Natural killer cell treated with Interleukin-12 subunit alpha and Interleukin-12 subunit beta and Interleukin-15 and Interleukin-18, amount 100 ng/mL, for 72 hours (primary cell): ENCODE measurements at regions not wholly inside any gene's neighbourhood (a gene's known extent, or its start where the extent isn't known, plus 50 kb on each side); places are given as distances from the start of the nearest gene placed in this dataset.

Source experiments
- ATAC-seq, 2 donors: fragments of 150-1000 bp; cut with Tn5 transposase in 1 of 2; sonication (Bioruptor Pico), chemical (Tn5 transposase) in 1 of 2; 2 replicates each; pipeline ENCODE4 v1.10.0; 2021
- DNase-seq: peaks from one replicate; pipeline ENCODE4 v3.0.0; 2022; ENCODE audit warnings: low spot score
- H3K27ac Mint-ChIP-seq, 2 donors: 1 replicate in 1 of 2; 2 replicates in 1 of 2; pipeline ENCODE4 v1.8.0; 2022; ENCODE audit warnings: mixed read lengths in 2 of 2, mild to moderate bottlenecking in 1 of 2, moderate library complexity in 1 of 2
- H3K27me3 Mint-ChIP-seq, 2 donors: 1 replicate in 1 of 2; 2 replicates in 1 of 2; pipeline ENCODE4 v1.8.0; 2022; ENCODE audit warnings: mixed read lengths in 2 of 2
- H3K36me3 Mint-ChIP-seq: one replicate; pipeline ENCODE4 v1.8.0; 2022; ENCODE audit warnings: mixed read lengths
- H3K4me1 Mint-ChIP-seq, 2 donors: 1 replicate in 1 of 2; 2 replicates in 1 of 2; pipeline ENCODE4 v1.8.0; 2022; ENCODE audit warnings: low read depth in 2 of 2, mixed read lengths in 2 of 2, mild to moderate bottlenecking in 1 of 2
- H3K4me3 Mint-ChIP-seq: one replicate; pipeline ENCODE4 v1.8.0; 2022; ENCODE audit warnings: mixed read lengths
- H3K9me3 Mint-ChIP-seq: 2 replicates; pipeline ENCODE4 v1.8.0; 2022; ENCODE audit warnings: mixed read lengths

GRCh38 chr12:115072712-115073111, 388.7 kb upstream of the TBX3 start:
- no peak for ATAC-seq

GRCh38 chr12:115070313-115070712, 386.3 kb upstream of the TBX3 start:
- DNase-seq (no peak), ATAC-seq (no peak)
- Mint-ChIP-seq H3K9me3 (peaks cover 14% of the 10 kb centered on the region), H3K4me1 (no peaks in the 10 kb centered on the region), H3K4me3 (no peak overlapping the region), H3K27ac (no peak overlapping the region), H3K27me3 (peaks cover 0 to 8% of the 10 kb centered on the region in 2 donors), H3K36me3 (peaks cover 5% of the 10 kb centered on the region)

More at GRCh38 chr12:115072712-115073111, 388.7 kb upstream of the TBX3 start:
- Mint-ChIP-seq H3K36me3 (peaks cover 5% of the 10 kb centered on the region), H3K27me3 (peaks cover 0 to 8% of the 10 kb centered on the region in 2 donors), H3K9me3 (peaks cover 17% of the 10 kb centered on the region), H3K4me1 (no peaks in the 10 kb centered on the region), H3K4me3 (no peak overlapping the region), H3K27ac (no peak overlapping the region)
- DNase-seq, result no peak

- no peak overlapping the region for H3K4me3 Mint-ChIP-seq
- no peaks in the 10 kb centered on the region for H3K36me3 Mint-ChIP-seq
- ATAC-seq, result no peak
- H3K4me1 Mint-ChIP-seq, result no peaks in the 10 kb centered on the region
- no peak for DNase-seq
- peaks cover 12% of the 10 kb centered on the region for H3K9me3 Mint-ChIP-seq
- no peak overlapping the region for H3K27ac Mint-ChIP-seq
- no peaks in the 10 kb centered on the region for H3K27me3 Mint-ChIP-seq
These were observed 380.3 kb upstream of the TBX3 start for GRCh38 chr12:115064296-115064695.

GRCh38 chr12:115062741-115063140, 378.8 kb upstream of the TBX3 start:
- Mint-ChIP-seq H3K36me3 (no peaks in the 10 kb centered on the region), H3K4me3 (no peak overlapping the region), H3K27ac (no peak overlapping the region), H3K4me1 (no peaks in the 10 kb centered on the region), H3K27me3 (no peaks in the 10 kb centered on the region), H3K9me3 (peaks cover 16% of the 10 kb centered on the region)
- no peak for ATAC-seq
- DNase-seq, result no peak

GRCh38 chr12:115060477-115061168, 376.6 kb upstream of the TBX3 start:
- Mint-ChIP-seq H3K36me3 (no peaks in the 10 kb centered on the region), H3K9me3 (peaks cover 19% of the 10 kb centered on the region), H3K4me3 (no peak overlapping the region), H3K4me1 (no peaks in the 10 kb centered on the region), H3K27me3 (no peaks in the 10 kb centered on the region), H3K27ac (no peak overlapping the region)
- no peak for ATAC-seq
- no peak for DNase-seq

GRCh38 chr12:115057445-115057844, 373.5 kb upstream of the TBX3 start:
- DNase-seq, result no peak
- Mint-ChIP-seq H3K4me3 (no peak overlapping the region), H3K27me3 (no peaks in the 10 kb centered on the region), H3K9me3 (peaks cover 17% of the 10 kb centered on the region), H3K27ac (no peak overlapping the region), H3K36me3 (no peaks in the 10 kb centered on the region), H3K4me1 (no peaks in the 10 kb centered on the region)
- ATAC-seq, result no peak

GRCh38 chr12:115051378-115051777, 367.4 kb upstream of the TBX3 start:
- Mint-ChIP-seq H3K27me3 (no peaks in the 10 kb centered on the region), H3K36me3 (no peaks in the 10 kb centered on the region)

GRCh38 chr12:115049614-115050013, 365.6 kb upstream of the TBX3 start:
- H3K27me3 Mint-ChIP-seq, result no peaks in the 10 kb centered on the region
- H3K4me1 Mint-ChIP-seq, result no peaks in the 10 kb centered on the region
- peaks cover 6% of the 10 kb centered on the region for H3K9me3 Mint-ChIP-seq
- no peak overlapping the region for H3K4me3 Mint-ChIP-seq
- H3K36me3 Mint-ChIP-seq, result no peaks in the 10 kb centered on the region
- DNase-seq (no peak), ATAC-seq (no peak)
- H3K27ac Mint-ChIP-seq, result no peak overlapping the region

More at GRCh38 chr12:115051378-115051777, 367.4 kb upstream of the TBX3 start:
- ATAC-seq (no peak), DNase-seq (no peak)
- H3K27ac Mint-ChIP-seq, result no peak overlapping the region
- H3K4me1 Mint-ChIP-seq, result no peaks in the 10 kb centered on the region
- H3K9me3 Mint-ChIP-seq, result peaks cover 7% of the 10 kb centered on the region
- no peak overlapping the region for H3K4me3 Mint-ChIP-seq

GRCh38 chr12:115046805-115047204, 362.8 kb upstream of the TBX3 start:
- no peaks in the 10 kb centered on the region for H3K4me1 Mint-ChIP-seq
- DNase-seq (no peak), ATAC-seq (no peak)
- peaks cover 6% of the 10 kb centered on the region for H3K9me3 Mint-ChIP-seq
- H3K27ac Mint-ChIP-seq, result no peak overlapping the region
- H3K4me3 Mint-ChIP-seq, result no peak overlapping the region
- H3K27me3 Mint-ChIP-seq, result no peaks in the 10 kb centered on the region
- no peaks in the 10 kb centered on the region for H3K36me3 Mint-ChIP-seq

GRCh38 chr12:115044073-115044472, 360.1 kb upstream of the TBX3 start:
- peaks cover 8% of the 10 kb centered on the region for H3K9me3 Mint-ChIP-seq
- no peaks in the 10 kb centered on the region for H3K4me1 Mint-ChIP-seq
- no peak overlapping the region for H3K4me3 Mint-ChIP-seq
- H3K36me3 Mint-ChIP-seq, result no peaks in the 10 kb centered on the region
- H3K27me3 Mint-ChIP-seq, result no peaks in the 10 kb centered on the region
- ATAC-seq, result no peak
- DNase-seq, result no peak
- no peak overlapping the region for H3K27ac Mint-ChIP-seq

- Mint-ChIP-seq H3K27ac (no peak overlapping the region), H3K36me3 (no peaks in the 10 kb centered on the region), H3K4me3 (no peak overlapping the region), H3K27me3 (no peaks in the 10 kb centered on the region), H3K4me1 (no peaks in the 10 kb centered on the region), H3K9me3 (peaks cover 8% of the 10 kb centered on the region)
- no peak for ATAC-seq
- DNase-seq, result no peak
These were observed 359.1 kb upstream of the TBX3 start for GRCh38 chr12:115043079-115043478.

- no peak for DNase-seq
- no peak for ATAC-seq
- Mint-ChIP-seq H3K4me3 (no peak overlapping the region), H3K27ac (no peak overlapping the region), H3K9me3 (peaks cover 8% of the 10 kb centered on the region), H3K4me1 (no peaks in the 10 kb centered on the region), H3K27me3 (no peaks in the 10 kb centered on the region), H3K36me3 (no peaks in the 10 kb centered on the region)
These were observed 358.4 kb upstream of the TBX3 start for GRCh38 chr12:115042341-115042740.

GRCh38 chr12:115037830-115038229, 353.9 kb upstream of the TBX3 start:
- no peaks in the 10 kb centered on the region for H3K36me3 Mint-ChIP-seq
- no peak overlapping the region for H3K27ac Mint-ChIP-seq
- peaks cover 7% of the 10 kb centered on the region for H3K9me3 Mint-ChIP-seq
- H3K27me3 Mint-ChIP-seq, result no peaks in the 10 kb centered on the region
- no peak for DNase-seq
- no peak overlapping the region for H3K4me3 Mint-ChIP-seq
- no peak for ATAC-seq
- H3K4me1 Mint-ChIP-seq, result no peaks in the 10 kb centered on the region

GRCh38 chr12:115035535-115036107, 351.6 kb upstream of the TBX3 start:
- H3K27ac Mint-ChIP-seq, result no peak overlapping the region
- no peak overlapping the region for H3K4me3 Mint-ChIP-seq
- no peaks in the 10 kb centered on the region for H3K27me3 Mint-ChIP-seq
- peaks cover 7% of the 10 kb centered on the region for H3K9me3 Mint-ChIP-seq
- ATAC-seq, result no peak
- H3K4me1 Mint-ChIP-seq, result no peaks in the 10 kb centered on the region
- H3K36me3 Mint-ChIP-seq, result no peaks in the 10 kb centered on the region
- no peak for DNase-seq

GRCh38 chr12:115032521-115032920, 348.5 kb upstream of the TBX3 start:
- ATAC-seq (no peak), DNase-seq (no peak)
- Mint-ChIP-seq H3K36me3 (no peaks in the 10 kb centered on the region), H3K27me3 (no peaks in the 10 kb centered on the region), H3K4me3 (no peak overlapping the region), H3K9me3 (peaks cover 8% of the 10 kb centered on the region), H3K27ac (no peak overlapping the region), H3K4me1 (no peaks in the 10 kb centered on the region)
